ENCODE measurements at regions not wholly inside any gene's neighbourhood (a gene's known extent, or its start where the extent isn't known, plus 50 kb on each side); places are given as distances from the start of the nearest gene placed in this dataset.

GRCh38 chr2:35989503-35989902 is 366.1 kb upstream of the CRIM1 start:
- no peak for TF ChIP-seq CTCF (IDR thresholded peaks at IDR 0.05)
- no peak for TF ChIP-seq POLR2A (IDR thresholded peaks at IDR 0.05)
